ENCODE measurements at regions not wholly inside any gene's neighbourhood (a gene's known extent, or its start where the extent isn't known, plus 50 kb on each side); places are given as distances from the start of the nearest gene placed in this dataset.

GRCh38 chr15:77819048-77819850 is 186.5 kb upstream of the LINGO1 start:
- peak; percentile 63 for DNase-seq

GRCh38 chr15:77818484-77819047 is 185.9 kb upstream of the LINGO1 start:
- no peak for DNase-seq

GRCh38 chr15:77817434-77817833 is 184.7 kb upstream of the LINGO1 start:
- no peak for DNase-seq

GRCh38 chr15:77816983-77817382 is 184.3 kb upstream of the LINGO1 start:
- DNase-seq: no peak

GRCh38 chr15:77815015-77815414 is 182.3 kb upstream of the LINGO1 start:
- DNase-seq: peak; percentile 69

GRCh38 chr15:77812664-77813063 is 180.0 kb upstream of the LINGO1 start:
- no peak for DNase-seq

GRCh38 chr15:77811270-77811669 is 178.6 kb upstream of the LINGO1 start:
- no peak for DNase-seq

GRCh38 chr15:77810130-77810571 is 177.4 kb upstream of the LINGO1 start:
- DNase-seq: peak; percentile 5

GRCh38 chr15:77808581-77809177 is 176.0 kb upstream of the LINGO1 start:
- DNase-seq: no peak

- DNase-seq: no peak
Observed at GRCh38 chr15:77808075-77808474, 175.4 kb upstream of the LINGO1 start.

GRCh38 chr15:77807611-77808010 is 174.9 kb upstream of the LINGO1 start:
- DNase-seq: no peak

GRCh38 chr15:77807115-77807514 is 174.4 kb upstream of the LINGO1 start:
- DNase-seq: peak; percentile 85

- no peak for DNase-seq
Observed at GRCh38 chr15:77804210-77804609, 171.5 kb upstream of the LINGO1 start.

GRCh38 chr15:77803487-77803886 is 170.8 kb upstream of the LINGO1 start:
- DNase-seq: no peak

- no peak for DNase-seq
Observed at GRCh38 chr15:77800305-77800704, 167.6 kb upstream of the LINGO1 start.

- no peak for DNase-seq
Observed at GRCh38 chr15:77798847-77799246, 166.1 kb upstream of the LINGO1 start.

GRCh38 chr15:77798151-77798835 is 165.6 kb upstream of the LINGO1 start:
- DNase-seq: no peak

GRCh38 chr15:77797270-77797669 is 164.6 kb upstream of the LINGO1 start:
- peak; percentile 57 for DNase-seq

GRCh38 chr15:77796046-77796729 is 163.5 kb upstream of the LINGO1 start:
- no peak for DNase-seq

- no peak for DNase-seq
Observed at GRCh38 chr15:77795446-77795845, 162.7 kb upstream of the LINGO1 start.

GRCh38 chr15:77791941-77792340 is 159.2 kb upstream of the LINGO1 start:
- no peak for DNase-seq

- DNase-seq: no peak
Observed at GRCh38 chr15:77790481-77790880, 157.8 kb upstream of the LINGO1 start.

- peak; percentile 27 for DNase-seq
Observed at GRCh38 chr15:77786956-77787355, 154.2 kb upstream of the LINGO1 start.

All from NCI-H69 (cell line).